Endothelial cell of umbilical vein (primary cell): ENCODE measurements at regions not wholly inside any gene's neighbourhood (a gene's known extent, or its start where the extent isn't known, plus 50 kb on each side); places are given as distances from the start of the nearest gene placed in this dataset.

Experiments used
- POLR2A ChIP-seq: IDR thresholded peaks from 2 replicates; pipeline ENCODE4 v1.6.1; 2012; ENCODE audit warnings: low read depth, mild to moderate bottlenecking, control low read depth, low read length
- POLR2AphosphoS5 ChIP-seq: IDR thresholded peaks from 2 replicates; pipeline ENCODE4 v1.6.1; 2012; ENCODE audit warnings: low read depth, mild to moderate bottlenecking, control low read depth, low read length, moderate library complexity; ENCODE audit not compliant: insufficient read depth
- TF ChIP-seq, protein P1 (sequence below), 2 donors: IDR thresholded peaks; 1 replicate in 1 of 2; 2 replicates in 1 of 2; pipeline ENCODE4 v1.5.1; 2011; ENCODE audit warnings: low read length in 2 of 2, mild to moderate bottlenecking in 2 of 2, moderate library complexity in 2 of 2, control low read depth in 1 of 2, inconsistent platforms in 1 of 2, low read depth in 1 of 2; ENCODE audit not compliant: insufficient read depth in 1 of 2; ENCODE audit errors: extremely low read depth in 1 of 2

DNA sequence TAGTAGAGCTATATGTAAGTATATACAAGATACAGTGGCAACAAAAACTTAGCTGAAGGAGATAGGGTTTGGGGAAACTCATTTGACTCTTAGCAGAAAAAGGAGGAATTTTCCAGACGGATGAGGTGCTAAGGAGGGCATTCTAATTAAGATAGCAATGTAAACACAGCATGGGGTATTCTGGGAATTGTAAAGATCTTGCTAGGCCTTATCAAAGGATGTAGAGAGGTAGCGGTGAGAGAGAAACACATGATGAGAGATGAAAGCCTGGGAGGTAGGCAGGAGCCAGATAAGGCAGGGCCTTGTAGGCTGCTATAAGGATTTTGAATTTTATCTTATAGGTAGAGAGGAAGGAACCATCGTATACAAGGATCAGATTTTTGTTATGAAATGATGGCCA, 106.6 kb upstream of the KCNN2 start:
- TF ChIP-seq, protein P1, sequence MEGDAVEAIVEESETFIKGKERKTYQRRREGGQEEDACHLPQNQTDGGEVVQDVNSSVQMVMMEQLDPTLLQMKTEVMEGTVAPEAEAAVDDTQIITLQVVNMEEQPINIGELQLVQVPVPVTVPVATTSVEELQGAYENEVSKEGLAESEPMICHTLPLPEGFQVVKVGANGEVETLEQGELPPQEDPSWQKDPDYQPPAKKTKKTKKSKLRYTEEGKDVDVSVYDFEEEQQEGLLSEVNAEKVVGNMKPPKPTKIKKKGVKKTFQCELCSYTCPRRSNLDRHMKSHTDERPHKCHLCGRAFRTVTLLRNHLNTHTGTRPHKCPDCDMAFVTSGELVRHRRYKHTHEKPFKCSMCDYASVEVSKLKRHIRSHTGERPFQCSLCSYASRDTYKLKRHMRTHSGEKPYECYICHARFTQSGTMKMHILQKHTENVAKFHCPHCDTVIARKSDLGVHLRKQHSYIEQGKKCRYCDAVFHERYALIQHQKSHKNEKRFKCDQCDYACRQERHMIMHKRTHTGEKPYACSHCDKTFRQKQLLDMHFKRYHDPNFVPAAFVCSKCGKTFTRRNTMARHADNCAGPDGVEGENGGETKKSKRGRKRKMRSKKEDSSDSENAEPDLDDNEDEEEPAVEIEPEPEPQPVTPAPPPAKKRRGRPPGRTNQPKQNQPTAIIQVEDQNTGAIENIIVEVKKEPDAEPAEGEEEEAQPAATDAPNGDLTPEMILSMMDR (IDR thresholded peaks at IDR 0.05; ENCODE audit: extremely low read depth in 1 of 2, insufficient read depth in 1 of 2, low read depth in 1 of 2, low read length in 2 of 2), result no peak
- TF ChIP-seq POLR2AphosphoS5 (no peak), POLR2A (no peak)
